ENCODE measurements at regions not wholly inside any gene's neighbourhood (a gene's known extent, or its start where the extent isn't known, plus 50 kb on each side); places are given as distances from the start of the nearest gene placed in this dataset.

DNA sequence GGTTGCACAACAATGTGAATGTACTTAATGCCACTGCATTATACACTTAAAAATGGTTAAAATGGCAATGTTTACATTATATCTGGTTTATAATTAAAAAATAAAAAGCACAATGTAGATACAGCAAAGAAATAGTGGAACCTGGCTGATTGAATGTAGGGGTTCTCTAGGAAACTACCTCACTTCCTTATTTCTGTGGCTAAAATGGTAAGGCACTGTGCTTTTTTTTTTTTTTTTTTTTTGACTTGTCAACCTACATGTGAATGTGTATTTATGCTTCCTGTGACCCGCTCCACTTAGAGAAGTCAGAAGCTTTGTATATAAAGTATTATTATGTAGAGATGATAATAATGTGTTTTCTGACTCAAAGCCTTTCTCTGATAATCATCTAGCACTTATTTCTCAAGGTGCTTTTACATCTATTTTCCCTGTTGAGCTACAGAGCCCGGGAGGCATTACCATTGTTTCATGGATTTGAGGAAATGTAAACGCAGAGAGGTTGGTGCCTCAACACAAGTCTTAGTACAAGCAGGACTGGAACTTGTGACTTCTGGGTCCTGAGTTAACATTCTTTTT is 55.0 kb downstream of the SOX4 start:
- no peak overlapping the region for H3K18ac ChIP-seq (ENCODE audit: low read length)
- no peak overlapping the region for H2BK12ac ChIP-seq (ENCODE audit: low read length)
- no peak overlapping the region for H4K12ac ChIP-seq (ENCODE audit: low read depth, low read length)
- DNase-seq = no peak
- no peak overlapping the region for H4K8ac ChIP-seq (ENCODE audit: low read depth, low read length)
- no peak overlapping the region for H3K14ac ChIP-seq (ENCODE audit: low read length)
- no peaks in the 10 kb centered on the region for H3K4me1 ChIP-seq (ENCODE audit: control insufficient read depth in 1 of 2, insufficient read depth in 2 of 2, low read length in 2 of 2)
- no peak overlapping the region for H2BK120ac ChIP-seq (ENCODE audit: insufficient read depth, low read length, poor library complexity)
- no peak overlapping the region for H2AFZ ChIP-seq (ENCODE audit: insufficient read depth, low read length, poor library complexity)
- H2AK5ac ChIP-seq (ENCODE audit: low read length) = no peak overlapping the region
- no peaks in the 10 kb centered on the region for H3K27me3 ChIP-seq (ENCODE audit: insufficient read depth, low read length)
- no peak overlapping the region for H3K4me3 ChIP-seq (ENCODE audit: low read depth, low read length)
- H3K9me3 ChIP-seq (ENCODE audit: insufficient read depth, low read depth, low read length) = peaks cover 2% of the 10 kb centered on the region
- H3K4me2 ChIP-seq (ENCODE audit: low read length) = no peak overlapping the region
- no peak overlapping the region for H3K27ac ChIP-seq (ENCODE audit: low read depth, low read length)
- H3K23ac ChIP-seq (ENCODE audit: low read length) = no peak overlapping the region
- H3K79me1 ChIP-seq (ENCODE audit: low read length) = no peaks in the 10 kb centered on the region
- H3K36me3 ChIP-seq (ENCODE audit: control insufficient read depth in 1 of 2, insufficient read depth in 2 of 2, low read length in 2 of 2) = no peaks in the 10 kb centered on the region
- no peak overlapping the region for H4K91ac ChIP-seq (ENCODE audit: low read depth, low read length)
- no CpG with 5 or more reads among the region's 3 CpGs for WGBS (ENCODE audit: extremely low coverage, insufficient coverage, insufficient read length)
- no peak overlapping the region for H3K9ac ChIP-seq (ENCODE audit: low read length)
- H3K4ac ChIP-seq (ENCODE audit: low read depth, low read length) = no peak overlapping the region
- no peaks in the 10 kb centered on the region for H3K79me2 ChIP-seq (ENCODE audit: control insufficient read depth, insufficient read depth, low read length, poor library complexity)
- no peak overlapping the region for H2BK5ac ChIP-seq (ENCODE audit: low read depth, low read length, poor library complexity)

DNA sequence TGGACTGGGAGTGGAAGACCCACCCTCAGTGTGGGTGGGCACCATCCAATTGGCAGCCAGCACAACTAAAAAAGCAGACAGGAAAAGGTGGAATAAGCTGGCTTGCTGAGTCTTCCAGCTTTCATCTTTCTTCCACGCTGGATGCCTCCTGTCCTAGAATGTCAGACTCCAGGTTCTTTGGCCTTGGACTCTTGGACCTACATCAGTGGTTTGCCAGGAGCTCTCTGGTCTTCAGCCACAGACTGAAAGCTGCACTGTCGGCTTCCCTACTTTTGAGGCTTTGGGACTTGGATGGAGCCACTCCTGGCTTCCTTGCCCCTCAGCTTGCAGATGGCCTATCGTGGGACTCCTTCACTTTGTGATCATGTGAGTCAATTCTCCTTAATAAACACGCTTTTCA is 59.8 kb downstream of the SOX4 start:
- no peak overlapping the region for H3K23ac ChIP-seq (ENCODE audit: low read length)
- no peak overlapping the region for H4K12ac ChIP-seq (ENCODE audit: low read depth, low read length)
- H3K79me2 ChIP-seq (ENCODE audit: control insufficient read depth, insufficient read depth, low read length, poor library complexity) = no peaks in the 10 kb centered on the region
- no peaks in the 10 kb centered on the region for H3K4me1 ChIP-seq (ENCODE audit: control insufficient read depth in 1 of 2, insufficient read depth in 2 of 2, low read length in 2 of 2)
- H2AK5ac ChIP-seq (ENCODE audit: low read length) = no peak overlapping the region
- no peak for DNase-seq
- H3K9me3 ChIP-seq (ENCODE audit: insufficient read depth, low read depth, low read length) = peaks cover 2% of the 10 kb centered on the region
- H3K9ac ChIP-seq (ENCODE audit: low read length) = no peak overlapping the region
- no peak overlapping the region for H2BK120ac ChIP-seq (ENCODE audit: insufficient read depth, low read length, poor library complexity)
- no peak overlapping the region for H3K27ac ChIP-seq (ENCODE audit: low read depth, low read length)
- H3K14ac ChIP-seq (ENCODE audit: low read length) = no peak overlapping the region
- H3K4ac ChIP-seq (ENCODE audit: low read depth, low read length) = no peak overlapping the region
- H3K27me3 ChIP-seq (ENCODE audit: insufficient read depth, low read length) = no peaks in the 10 kb centered on the region
- no peak overlapping the region for H2BK5ac ChIP-seq (ENCODE audit: low read depth, low read length, poor library complexity)
- H2AFZ ChIP-seq (ENCODE audit: insufficient read depth, low read length, poor library complexity) = no peak overlapping the region
- H3K18ac ChIP-seq (ENCODE audit: low read length) = no peak overlapping the region
- no peak overlapping the region for H4K91ac ChIP-seq (ENCODE audit: low read depth, low read length)
- no CpG with 5 or more reads among the region's 4 CpGs for WGBS (ENCODE audit: extremely low coverage, insufficient coverage, insufficient read length)
- no peaks in the 10 kb centered on the region for H3K36me3 ChIP-seq (ENCODE audit: control insufficient read depth in 1 of 2, insufficient read depth in 2 of 2, low read length in 2 of 2)
- no peak overlapping the region for H2BK12ac ChIP-seq (ENCODE audit: low read length)
- H3K79me1 ChIP-seq (ENCODE audit: low read length) = no peaks in the 10 kb centered on the region
- H3K4me2 ChIP-seq (ENCODE audit: low read length) = no peak overlapping the region
- H4K8ac ChIP-seq (ENCODE audit: low read depth, low read length) = no peak overlapping the region
- no peak overlapping the region for H3K4me3 ChIP-seq (ENCODE audit: low read depth, low read length)

DNA sequence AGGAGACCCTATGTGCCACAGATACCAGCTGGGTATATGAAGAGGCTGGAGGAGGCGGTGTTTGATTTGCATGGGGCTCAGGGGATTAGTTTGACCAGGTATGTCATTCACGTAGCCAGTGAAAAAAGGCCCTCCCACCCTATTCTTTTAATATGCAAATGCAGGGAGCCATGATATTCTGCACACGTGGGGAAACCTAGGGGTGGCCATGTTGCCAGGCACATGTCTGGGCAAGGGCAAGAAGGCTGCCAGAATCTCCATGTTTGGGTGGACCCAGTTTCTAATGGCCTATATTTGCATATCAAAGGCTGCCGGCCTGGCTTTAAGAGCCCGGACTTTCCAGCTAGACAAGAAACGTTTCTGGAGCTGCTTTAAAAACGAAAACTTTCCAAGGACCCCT is 60.4 kb downstream of the SOX4 start:
- Histone ChIP-seq H2AFZ (ENCODE audit: insufficient read depth, low read length, poor library complexity) (no peak overlapping the region), H3K4me2 (ENCODE audit: low read length) (no peak overlapping the region), H3K27ac (ENCODE audit: low read depth, low read length) (no peak overlapping the region), H3K79me2 (ENCODE audit: control insufficient read depth, insufficient read depth, low read length, poor library complexity) (no peaks in the 10 kb centered on the region), H3K14ac (ENCODE audit: low read length) (no peak overlapping the region), H2AK5ac (ENCODE audit: low read length) (no peak overlapping the region), H3K79me1 (ENCODE audit: low read length) (no peaks in the 10 kb centered on the region), H3K4me1 (ENCODE audit: control insufficient read depth in 1 of 2, insufficient read depth in 2 of 2, low read length in 2 of 2) (no peaks in the 10 kb centered on the region), H3K9me3 (ENCODE audit: insufficient read depth, low read depth, low read length) (peaks cover 2% of the 10 kb centered on the region), H3K36me3 (ENCODE audit: control insufficient read depth in 1 of 2, insufficient read depth in 2 of 2, low read length in 2 of 2) (no peaks in the 10 kb centered on the region), H3K4me3 (ENCODE audit: low read depth, low read length) (no peak overlapping the region), H4K91ac (ENCODE audit: low read depth, low read length) (no peak overlapping the region), H3K23ac (ENCODE audit: low read length) (no peak overlapping the region), H2BK120ac (ENCODE audit: insufficient read depth, low read length, poor library complexity) (no peak overlapping the region), H4K8ac (ENCODE audit: low read depth, low read length) (no peak overlapping the region), H3K4ac (ENCODE audit: low read depth, low read length) (no peak overlapping the region), H3K18ac (ENCODE audit: low read length) (no peak overlapping the region), H4K12ac (ENCODE audit: low read depth, low read length) (no peak overlapping the region), H3K27me3 (ENCODE audit: insufficient read depth, low read length) (no peaks in the 10 kb centered on the region), H2BK5ac (ENCODE audit: low read depth, low read length, poor library complexity) (no peak overlapping the region), H2BK12ac (ENCODE audit: low read length) (no peak overlapping the region), H3K9ac (ENCODE audit: low read length) (no peak overlapping the region)
- no peak for DNase-seq
- WGBS (ENCODE audit: extremely low coverage, insufficient coverage, insufficient read length) = no CpG with 5 or more reads among the region's 7 CpGs

DNA sequence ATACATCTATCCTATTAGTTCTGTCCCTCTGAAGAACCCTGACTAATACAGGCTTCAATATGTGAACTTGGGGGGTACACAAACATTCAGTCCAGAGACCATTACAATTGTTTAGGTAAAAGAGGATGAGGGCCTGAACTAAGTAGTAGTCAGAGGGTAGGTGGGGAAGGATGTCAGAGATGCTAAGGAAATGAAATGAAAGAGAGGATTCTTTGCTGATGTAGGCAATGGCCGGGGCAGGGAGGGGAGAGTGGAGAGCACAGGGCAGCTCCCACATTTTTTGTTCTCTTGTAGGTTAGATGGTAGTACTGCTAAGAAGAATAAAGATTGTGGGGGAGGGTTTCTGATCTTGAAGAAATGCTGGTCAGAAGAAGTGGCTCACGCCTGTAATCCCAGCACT is 60.8 kb downstream of the SOX4 start:
- H3K36me3 ChIP-seq (ENCODE audit: control insufficient read depth in 1 of 2, insufficient read depth in 2 of 2, low read length in 2 of 2) = no peaks in the 10 kb centered on the region
- H3K23ac ChIP-seq (ENCODE audit: low read length) = no peak overlapping the region
- H2BK5ac ChIP-seq (ENCODE audit: low read depth, low read length, poor library complexity) = no peak overlapping the region
- H4K91ac ChIP-seq (ENCODE audit: low read depth, low read length) = peak overlapping the region; percentile 22
- no peak overlapping the region for H2BK120ac ChIP-seq (ENCODE audit: insufficient read depth, low read length, poor library complexity)
- H3K18ac ChIP-seq (ENCODE audit: low read length) = no peak overlapping the region
- H3K27me3 ChIP-seq (ENCODE audit: insufficient read depth, low read length) = no peaks in the 10 kb centered on the region
- H3K4me3 ChIP-seq (ENCODE audit: low read depth, low read length) = no peak overlapping the region
- no peak overlapping the region for H3K4ac ChIP-seq (ENCODE audit: low read depth, low read length)
- DNase-seq = no peak
- H3K27ac ChIP-seq (ENCODE audit: low read depth, low read length) = no peak overlapping the region
- no peak overlapping the region for H2AFZ ChIP-seq (ENCODE audit: insufficient read depth, low read length, poor library complexity)
- H3K9me3 ChIP-seq (ENCODE audit: insufficient read depth, low read depth, low read length) = peaks cover 2% of the 10 kb centered on the region
- H2BK12ac ChIP-seq (ENCODE audit: low read length) = peak overlapping the region; percentile 55
- H3K4me2 ChIP-seq (ENCODE audit: low read length) = no peak overlapping the region
- no peaks in the 10 kb centered on the region for H3K79me1 ChIP-seq (ENCODE audit: low read length)
- H3K4me1 ChIP-seq (ENCODE audit: control insufficient read depth in 1 of 2, insufficient read depth in 2 of 2, low read length in 2 of 2) = no peaks in the 10 kb centered on the region
- no CpG with 5 or more reads among the region's 2 CpGs for WGBS (ENCODE audit: extremely low coverage, insufficient coverage, insufficient read length)
- no peaks in the 10 kb centered on the region for H3K79me2 ChIP-seq (ENCODE audit: control insufficient read depth, insufficient read depth, low read length, poor library complexity)
- no peak overlapping the region for H2AK5ac ChIP-seq (ENCODE audit: low read length)
- H4K12ac ChIP-seq (ENCODE audit: low read depth, low read length) = no peak overlapping the region
- H3K9ac ChIP-seq (ENCODE audit: low read length) = no peak overlapping the region
- H3K14ac ChIP-seq (ENCODE audit: low read length) = no peak overlapping the region
- H4K8ac ChIP-seq (ENCODE audit: low read depth, low read length) = no peak overlapping the region

Measured in trophoblast cell (in vitro differentiated cells and primary cell).